ENCODE measurements at regions not wholly inside any gene's neighbourhood (a gene's known extent, or its start where the extent isn't known, plus 50 kb on each side); places are given as distances from the start of the nearest gene placed in this dataset.

GRCh38 chr2:173593109-173593508 lies 238.4 kb downstream of the CDCA7 start:
- H3K36me3 ChIP-seq = no peaks in the 10 kb centered on the region
- no peaks in the 10 kb centered on the region for H3K27me3 ChIP-seq
- H3K27ac ChIP-seq = no peak overlapping the region
- no peaks in the 10 kb centered on the region for H3K9me3 ChIP-seq
- DNase-seq (no peak), ATAC-seq (no peak)
- H3K4me3 ChIP-seq = no peak overlapping the region
- TF ChIP-seq CTCF (IDR thresholded peaks at IDR 0.05) = no peak
- no peak for TF ChIP-seq POLR2A (IDR thresholded peaks at IDR 0.05)
- H3K4me1 ChIP-seq = no peaks in the 10 kb centered on the region
- intact Hi-C loops (cut with DNase I) = no loop called here

- TF ChIP-seq CTCF (IDR thresholded peaks at IDR 0.05) = no peak
- no peak for TF ChIP-seq POLR2A (IDR thresholded peaks at IDR 0.05)
- intact Hi-C loops (cut with DNase I) = no loop called here
Measured at GRCh38 chr2:173596244-173596643, 241.6 kb downstream of the CDCA7 start.

GRCh38 chr2:173598525-173598924 lies 243.9 kb downstream of the CDCA7 start:
- Histone ChIP-seq H3K27ac (no peak overlapping the region), H3K4me3 (no peak overlapping the region), H3K4me1 (no peaks in the 10 kb centered on the region), H3K36me3 (no peaks in the 10 kb centered on the region), H3K9me3 (no peaks in the 10 kb centered on the region), H3K27me3 (no peaks in the 10 kb centered on the region)
- ATAC-seq (no peak), DNase-seq (no peak)
- intact Hi-C loops (cut with DNase I) = no loop called here
- TF ChIP-seq POLR2A (IDR thresholded peaks at IDR 0.05) (no peak), CTCF (IDR thresholded peaks at IDR 0.05) (no peak)

More at GRCh38 chr2:173596244-173596643, 241.6 kb downstream of the CDCA7 start:
- Histone ChIP-seq H3K4me1 (no peaks in the 10 kb centered on the region), H3K36me3 (no peaks in the 10 kb centered on the region), H3K27me3 (no peaks in the 10 kb centered on the region), H3K9me3 (no peaks in the 10 kb centered on the region), H3K4me3 (no peak overlapping the region), H3K27ac (no peak overlapping the region)
- no peak for DNase-seq
- no peak for ATAC-seq

- TF ChIP-seq POLR2A (IDR thresholded peaks at IDR 0.05) (no peak), CTCF (IDR thresholded peaks at IDR 0.05) (no peak)
- Histone ChIP-seq H3K27ac (no peak overlapping the region), H3K9me3 (no peaks in the 10 kb centered on the region), H3K4me1 (no peaks in the 10 kb centered on the region), H3K4me3 (no peak overlapping the region), H3K27me3 (no peaks in the 10 kb centered on the region), H3K36me3 (no peaks in the 10 kb centered on the region)
- intact Hi-C loops (cut with DNase I) = no loop called here
- DNase-seq = no peak
- ATAC-seq = no peak
- WGBS (ENCODE audit: insufficient coverage, low coverage, low lambda C conversion rate, missing lambda C conversion rate) = 63% methylated on average over 5 of the region's 5 CpGs
Measured at GRCh38 chr2:173599821-173600359, 245.2 kb downstream of the CDCA7 start.

GRCh38 chr2:173602153-173602795 lies 247.6 kb downstream of the CDCA7 start:
- intact Hi-C loops (cut with DNase I) = no loop called here
- Histone ChIP-seq H3K36me3 (no peaks in the 10 kb centered on the region), H3K27me3 (no peaks in the 10 kb centered on the region), H3K9me3 (no peaks in the 10 kb centered on the region), H3K4me1 (no peaks in the 10 kb centered on the region), H3K27ac (no peak overlapping the region), H3K4me3 (no peak overlapping the region)
- ATAC-seq = no peak
- no peak for DNase-seq
- no peak for TF ChIP-seq POLR2A (IDR thresholded peaks at IDR 0.05)
- TF ChIP-seq CTCF (IDR thresholded peaks at IDR 0.05) = no peak
- WGBS (ENCODE audit: insufficient coverage, low coverage, low lambda C conversion rate, missing lambda C conversion rate) = 80% methylated on average over 6 of the region's 6 CpGs

Measured in right lobe of liver (tissue), 6 donors.